Neural cell (in vitro differentiated cells): ENCODE measurements at regions not wholly inside any gene's neighbourhood (a gene's known extent, or its start where the extent isn't known, plus 50 kb on each side); places are given as distances from the start of the nearest gene placed in this dataset.

Source experiments
- H2AFZ ChIP-seq: fragments of 200-600, 300-800 bp; sonication (generic), shearing (Covaris generic); 2 replicates; pipeline ENCODE4 v1.6.0; 2014; ENCODE audit warnings: low read depth, mild to moderate bottlenecking, antibody characterized with exemption, low read length, moderate library complexity
- H3F3A ChIP-seq: fragments of 200-600 bp; shearing (Covaris generic); 2 replicates; pipeline ENCODE4 v1.6.1; 2016; ENCODE audit warnings: mild to moderate bottlenecking, moderate library complexity, mixed read lengths, antibody characterized with exemption, low read length; ENCODE audit not compliant: insufficient read depth, poor library complexity, severe bottlenecking
- H3K27ac ChIP-seq: fragments of 200-600, 300-800 bp; sonication (generic), shearing (Covaris generic); 2 replicates; pipeline ENCODE4 v1.5.1; 2014; ENCODE audit warnings: mild to moderate bottlenecking, low read length, moderate library complexity
- H3K27me3 ChIP-seq: fragments of 300-800, 200-600 bp; sonication (generic), shearing (Covaris generic); 2 replicates; pipeline ENCODE4 v1.6.0; 2014; ENCODE audit warnings: mild to moderate bottlenecking, low read depth, low read length, moderate library complexity; ENCODE audit not compliant: insufficient read depth
- H3K36me3 ChIP-seq: fragments of 300-800, 200-600 bp; sonication (generic), shearing (Covaris generic); 2 replicates; pipeline ENCODE4 v1.5.1; 2014; ENCODE audit warnings: mild to moderate bottlenecking, antibody characterized with exemption, low read length, moderate library complexity; ENCODE audit not compliant: insufficient read depth
- H3K4me2 ChIP-seq: fragments of 300-800, 200-600 bp; sonication (generic), shearing (Covaris generic); 2 replicates; pipeline ENCODE4 v1.6.0; 2014; ENCODE audit warnings: mild to moderate bottlenecking, low read length
- H3K4me3 ChIP-seq: fragments of 300-800, 200-600 bp; sonication (generic), shearing (Covaris generic); 2 replicates; pipeline ENCODE4 v1.5.1; 2014; ENCODE audit warnings: mild to moderate bottlenecking, low read length, moderate library complexity
- H3K79me2 ChIP-seq: fragments of 200-600 bp; shearing (Covaris generic); replicated peaks from 2 replicates; pipeline ENCODE4 v1.6.0; 2014; ENCODE audit warnings: mild to moderate bottlenecking, low read length, moderate library complexity; ENCODE audit not compliant: insufficient read depth
- H3K9ac ChIP-seq: fragments of 300-800, 200-600 bp; sonication (generic), shearing (Covaris generic); 2 replicates; pipeline ENCODE4 v1.6.1; 2016; ENCODE audit warnings: mild to moderate bottlenecking, low read length, mixed read lengths
- H3K9me2 ChIP-seq: fragments of 200-600 bp; shearing (Covaris generic); 2 replicates; pipeline ENCODE4 v1.6.1; 2016; ENCODE audit warnings: mild to moderate bottlenecking, low read length, mixed read lengths; ENCODE audit not compliant: insufficient read depth
- H3K9me3 ChIP-seq: fragments of 200-600, 300-800 bp; sonication (generic), shearing (Covaris generic); 2 replicates; pipeline ENCODE4 v1.6.1; 2016; ENCODE audit warnings: mild to moderate bottlenecking, mixed run types, low read length, moderate library complexity, mixed read lengths
- H4K20me1 ChIP-seq: fragments of 200-600 bp; shearing (Covaris generic); 2 replicates; pipeline ENCODE4 v1.6.1; 2016; ENCODE audit warnings: mild to moderate bottlenecking, mixed run types; ENCODE audit not compliant: insufficient read depth
- EP300 ChIP-seq: fragments of 450-650 bp; conservative IDR thresholded peaks from 2 replicates; pipeline ENCODE4 v1.6.1; 2014; ENCODE audit warnings: antibody characterized with exemption, mild to moderate bottlenecking, moderate library complexity; ENCODE audit not compliant: poor library complexity, severe bottlenecking
- EZH2 ChIP-seq: fragments of 200-600, 300-800 bp; shearing (Covaris generic), sonication (generic); IDR thresholded peaks from 2 replicates; pipeline ENCODE4 v1.6.1; 2014; ENCODE audit warnings: antibody characterized with exemption, low read length, borderline replicate concordance, mild to moderate bottlenecking; ENCODE audit not compliant: insufficient read depth, poor library complexity, severe bottlenecking
- MXI1 ChIP-seq: fragments of 450-650 bp; conservative IDR thresholded peaks from 2 replicates; pipeline ENCODE4 v1.6.1; 2014; ENCODE audit warnings: antibody characterized with exemption, mild to moderate bottlenecking; ENCODE audit not compliant: poor library complexity, severe bottlenecking
- POLR2AphosphoS5 ChIP-seq: IDR thresholded peaks from 2 replicates; pipeline ENCODE4 v1.6.1; 2012
- RAD21 ChIP-seq: fragments of 450-650 bp; conservative IDR thresholded peaks from 2 replicates; pipeline ENCODE4 v1.6.1; 2014; ENCODE audit warnings: antibody characterized with exemption, mild to moderate bottlenecking, moderate library complexity
- SMC3 ChIP-seq: fragments of 450-650 bp; conservative IDR thresholded peaks from 2 replicates; pipeline ENCODE4 v1.6.1; 2014; ENCODE audit warnings: antibody characterized with exemption, mild to moderate bottlenecking, moderate library complexity; ENCODE audit not compliant: poor library complexity
- TAF1 ChIP-seq: IDR thresholded peaks from 2 replicates; pipeline ENCODE4 v1.6.1; 2012; ENCODE audit warnings: low read depth
- TF ChIP-seq, protein P1 (sequence below): fragments of 450-650 bp; IDR thresholded peaks from 2 replicates; pipeline ENCODE4 v1.5.1; 2014; ENCODE audit warnings: antibody characterized with exemption, mild to moderate bottlenecking, moderate library complexity; ENCODE audit not compliant: poor library complexity, severe bottlenecking
- TF ChIP-seq, protein P2 (sequence below): IDR thresholded peaks from 2 replicates; pipeline ENCODE4 v1.6.1; 2012; ENCODE audit warnings: borderline replicate concordance

GRCh38 chr2:64929333-64929732 lies 59.9 kb upstream of the SLC1A4 start:
- no peak overlapping the region for H3K9ac ChIP-seq
- TF ChIP-seq POLR2AphosphoS5: no peak
- TF ChIP-seq SMC3: no peak
- TF ChIP-seq EZH2: no peak
- TF ChIP-seq, protein P1, sequence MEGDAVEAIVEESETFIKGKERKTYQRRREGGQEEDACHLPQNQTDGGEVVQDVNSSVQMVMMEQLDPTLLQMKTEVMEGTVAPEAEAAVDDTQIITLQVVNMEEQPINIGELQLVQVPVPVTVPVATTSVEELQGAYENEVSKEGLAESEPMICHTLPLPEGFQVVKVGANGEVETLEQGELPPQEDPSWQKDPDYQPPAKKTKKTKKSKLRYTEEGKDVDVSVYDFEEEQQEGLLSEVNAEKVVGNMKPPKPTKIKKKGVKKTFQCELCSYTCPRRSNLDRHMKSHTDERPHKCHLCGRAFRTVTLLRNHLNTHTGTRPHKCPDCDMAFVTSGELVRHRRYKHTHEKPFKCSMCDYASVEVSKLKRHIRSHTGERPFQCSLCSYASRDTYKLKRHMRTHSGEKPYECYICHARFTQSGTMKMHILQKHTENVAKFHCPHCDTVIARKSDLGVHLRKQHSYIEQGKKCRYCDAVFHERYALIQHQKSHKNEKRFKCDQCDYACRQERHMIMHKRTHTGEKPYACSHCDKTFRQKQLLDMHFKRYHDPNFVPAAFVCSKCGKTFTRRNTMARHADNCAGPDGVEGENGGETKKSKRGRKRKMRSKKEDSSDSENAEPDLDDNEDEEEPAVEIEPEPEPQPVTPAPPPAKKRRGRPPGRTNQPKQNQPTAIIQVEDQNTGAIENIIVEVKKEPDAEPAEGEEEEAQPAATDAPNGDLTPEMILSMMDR: no peak
- no peak for TF ChIP-seq RAD21
- no peak for TF ChIP-seq MXI1
- TF ChIP-seq, protein P2, sequence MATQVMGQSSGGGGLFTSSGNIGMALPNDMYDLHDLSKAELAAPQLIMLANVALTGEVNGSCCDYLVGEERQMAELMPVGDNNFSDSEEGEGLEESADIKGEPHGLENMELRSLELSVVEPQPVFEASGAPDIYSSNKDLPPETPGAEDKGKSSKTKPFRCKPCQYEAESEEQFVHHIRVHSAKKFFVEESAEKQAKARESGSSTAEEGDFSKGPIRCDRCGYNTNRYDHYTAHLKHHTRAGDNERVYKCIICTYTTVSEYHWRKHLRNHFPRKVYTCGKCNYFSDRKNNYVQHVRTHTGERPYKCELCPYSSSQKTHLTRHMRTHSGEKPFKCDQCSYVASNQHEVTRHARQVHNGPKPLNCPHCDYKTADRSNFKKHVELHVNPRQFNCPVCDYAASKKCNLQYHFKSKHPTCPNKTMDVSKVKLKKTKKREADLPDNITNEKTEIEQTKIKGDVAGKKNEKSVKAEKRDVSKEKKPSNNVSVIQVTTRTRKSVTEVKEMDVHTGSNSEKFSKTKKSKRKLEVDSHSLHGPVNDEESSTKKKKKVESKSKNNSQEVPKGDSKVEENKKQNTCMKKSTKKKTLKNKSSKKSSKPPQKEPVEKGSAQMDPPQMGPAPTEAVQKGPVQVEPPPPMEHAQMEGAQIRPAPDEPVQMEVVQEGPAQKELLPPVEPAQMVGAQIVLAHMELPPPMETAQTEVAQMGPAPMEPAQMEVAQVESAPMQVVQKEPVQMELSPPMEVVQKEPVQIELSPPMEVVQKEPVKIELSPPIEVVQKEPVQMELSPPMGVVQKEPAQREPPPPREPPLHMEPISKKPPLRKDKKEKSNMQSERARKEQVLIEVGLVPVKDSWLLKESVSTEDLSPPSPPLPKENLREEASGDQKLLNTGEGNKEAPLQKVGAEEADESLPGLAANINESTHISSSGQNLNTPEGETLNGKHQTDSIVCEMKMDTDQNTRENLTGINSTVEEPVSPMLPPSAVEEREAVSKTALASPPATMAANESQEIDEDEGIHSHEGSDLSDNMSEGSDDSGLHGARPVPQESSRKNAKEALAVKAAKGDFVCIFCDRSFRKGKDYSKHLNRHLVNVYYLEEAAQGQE: no peak
- TF ChIP-seq EP300: no peak
- TF ChIP-seq TAF1: no peak
- H3K9me2 ChIP-seq: no peaks in the 10 kb centered on the region
- H3K4me2 ChIP-seq: no peak overlapping the region
- no peak overlapping the region for H2AFZ ChIP-seq
- H3K36me3 ChIP-seq: no peaks in the 10 kb centered on the region
- no peaks in the 10 kb centered on the region for H3K79me2 ChIP-seq
- no peaks in the 10 kb centered on the region for H3K27me3 ChIP-seq
- H4K20me1 ChIP-seq: no peaks in the 10 kb centered on the region
- H3K9me3 ChIP-seq: no peaks in the 10 kb centered on the region
- H3K4me3 ChIP-seq: no peak overlapping the region
- H3F3A ChIP-seq: no peaks in the 10 kb centered on the region
- H3K27ac ChIP-seq: no peak overlapping the region

GRCh38 chr2:64930258-64930671 lies 58.9 kb upstream of the SLC1A4 start:
- H3F3A ChIP-seq: no peaks in the 10 kb centered on the region
- H3K27ac ChIP-seq: no peak overlapping the region
- H3K9me2 ChIP-seq: no peaks in the 10 kb centered on the region
- H3K9ac ChIP-seq: no peak overlapping the region
- H3K4me2 ChIP-seq: no peak overlapping the region
- no peaks in the 10 kb centered on the region for H3K9me3 ChIP-seq
- H3K4me3 ChIP-seq: no peak overlapping the region
- no peaks in the 10 kb centered on the region for H3K36me3 ChIP-seq
- H2AFZ ChIP-seq: no peak overlapping the region
- H4K20me1 ChIP-seq: no peaks in the 10 kb centered on the region
- no peaks in the 10 kb centered on the region for H3K79me2 ChIP-seq
- no peaks in the 10 kb centered on the region for H3K27me3 ChIP-seq
- TF ChIP-seq RAD21 (no peak), SMC3 (no peak)
- TF ChIP-seq, protein P1: no peak
